ENCODE measurements at regions not wholly inside any gene's neighbourhood (a gene's known extent, or its start where the extent isn't known, plus 50 kb on each side); places are given as distances from the start of the nearest gene placed in this dataset.

GRCh38 chr4:179313823-179314222 lies 1871.6 kb upstream of the AGA start:
- Histone ChIP-seq H3K36me3 (ENCODE audit: control insufficient read depth, insufficient read depth, low read length) (no peaks in the 10 kb centered on the region), H3K4ac (ENCODE audit: low read depth, low read length) (no peak overlapping the region), H2BK15ac (replicated peaks; ENCODE audit: low read depth) (no peak overlapping the region), H3K4me1 (ENCODE audit: control insufficient read depth, low read depth, low read length) (no peaks in the 10 kb centered on the region), H3K9ac (ENCODE audit: low read length) (no peak overlapping the region), H3K27ac (ENCODE audit: low read depth, low read length) (no peak overlapping the region), H4K8ac (ENCODE audit: low read depth, low read length) (no peak overlapping the region), H2BK120ac (ENCODE audit: low read depth, low read length) (no peak overlapping the region), H3K56ac (ENCODE audit: low read length) (no peak overlapping the region), H3K27me3 (ENCODE audit: insufficient read depth, low read length, poor library complexity) (no peaks in the 10 kb centered on the region), H3K79me2 (ENCODE audit: control insufficient read depth, insufficient read depth, low read length) (no peaks in the 10 kb centered on the region), H3K23ac (ENCODE audit: low read length) (no peak overlapping the region), H3K4me3 (ENCODE audit: low read length) (no peak overlapping the region), H3K18ac (ENCODE audit: low read length) (no peak overlapping the region), H2AK5ac (ENCODE audit: low read length) (no peak overlapping the region), H2BK5ac (ENCODE audit: low read length) (no peak overlapping the region), H3K79me1 (ENCODE audit: low read length) (no peaks in the 10 kb centered on the region), H3K4me2 (ENCODE audit: low read length) (no peak overlapping the region), H4K5ac (ENCODE audit: low read length) (no peak overlapping the region)
- no peak for DNase-seq
- no CpG with 5 or more reads among the region's 1 CpG for WGBS (ENCODE audit: extremely low coverage, insufficient coverage, low lambda C conversion rate)

GRCh38 chr4:179325181-179325580 lies 1882.9 kb upstream of the AGA start:
- no CpG with 5 or more reads among the region's 2 CpGs for WGBS (ENCODE audit: extremely low coverage, insufficient coverage, low lambda C conversion rate)
- H3K9ac ChIP-seq (ENCODE audit: low read length), result no peak overlapping the region
- DNase-seq, result no peak

GRCh38 chr4:179328627-179329026 lies 1886.4 kb upstream of the AGA start:
- Histone ChIP-seq H3K79me1 (ENCODE audit: low read length) (no peaks in the 10 kb centered on the region), H3K56ac (ENCODE audit: low read length) (no peak overlapping the region), H3K27ac (ENCODE audit: low read depth, low read length) (no peak overlapping the region), H3K9ac (ENCODE audit: low read length) (no peak overlapping the region), H3K18ac (ENCODE audit: low read length) (no peak overlapping the region), H3K4me1 (ENCODE audit: control insufficient read depth, low read depth, low read length) (no peaks in the 10 kb centered on the region), H2BK5ac (ENCODE audit: low read length) (no peak overlapping the region), H2BK120ac (ENCODE audit: low read depth, low read length) (no peak overlapping the region), H3K4ac (ENCODE audit: low read depth, low read length) (no peak overlapping the region), H3K79me2 (ENCODE audit: control insufficient read depth, insufficient read depth, low read length) (no peaks in the 10 kb centered on the region), H2BK15ac (replicated peaks; ENCODE audit: low read depth) (no peak overlapping the region), H3K4me2 (ENCODE audit: low read length) (no peak overlapping the region), H3K4me3 (ENCODE audit: low read length) (no peak overlapping the region), H3K36me3 (ENCODE audit: control insufficient read depth, insufficient read depth, low read length) (no peaks in the 10 kb centered on the region), H3K27me3 (ENCODE audit: insufficient read depth, low read length, poor library complexity) (no peaks in the 10 kb centered on the region), H4K5ac (ENCODE audit: low read length) (no peak overlapping the region), H4K8ac (ENCODE audit: low read depth, low read length) (no peak overlapping the region), H3K23ac (ENCODE audit: low read length) (no peak overlapping the region), H2AK5ac (ENCODE audit: low read length) (no peak overlapping the region)
- no peak for DNase-seq
- WGBS (ENCODE audit: extremely low coverage, insufficient coverage, low lambda C conversion rate), result no CpG with 5 or more reads among the region's 8 CpGs

More at GRCh38 chr4:179325181-179325580, 1882.9 kb upstream of the AGA start:
- Histone ChIP-seq H3K4me1 (ENCODE audit: control insufficient read depth, low read depth, low read length) (no peaks in the 10 kb centered on the region), H3K27ac (ENCODE audit: low read depth, low read length) (no peak overlapping the region), H4K5ac (ENCODE audit: low read length) (no peak overlapping the region), H3K79me2 (ENCODE audit: control insufficient read depth, insufficient read depth, low read length) (no peaks in the 10 kb centered on the region), H3K79me1 (ENCODE audit: low read length) (no peaks in the 10 kb centered on the region), H4K8ac (ENCODE audit: low read depth, low read length) (no peak overlapping the region), H3K4me3 (ENCODE audit: low read length) (no peak overlapping the region), H2AK5ac (ENCODE audit: low read length) (no peak overlapping the region), H3K23ac (ENCODE audit: low read length) (no peak overlapping the region), H3K36me3 (ENCODE audit: control insufficient read depth, insufficient read depth, low read length) (no peaks in the 10 kb centered on the region), H3K27me3 (ENCODE audit: insufficient read depth, low read length, poor library complexity) (no peaks in the 10 kb centered on the region), H2BK120ac (ENCODE audit: low read depth, low read length) (no peak overlapping the region), H3K18ac (ENCODE audit: low read length) (no peak overlapping the region), H2BK5ac (ENCODE audit: low read length) (no peak overlapping the region), H3K56ac (ENCODE audit: low read length) (no peak overlapping the region), H3K4me2 (ENCODE audit: low read length) (no peak overlapping the region), H2BK15ac (replicated peaks; ENCODE audit: low read depth) (no peak overlapping the region), H3K4ac (ENCODE audit: low read depth, low read length) (no peak overlapping the region)

- H3K27me3 ChIP-seq (ENCODE audit: insufficient read depth, low read length, poor library complexity), result no peaks in the 10 kb centered on the region
- H3K4me2 ChIP-seq (ENCODE audit: low read length), result no peak overlapping the region
- H2AK5ac ChIP-seq (ENCODE audit: low read length), result no peak overlapping the region
- H4K5ac ChIP-seq (ENCODE audit: low read length), result no peak overlapping the region
- no CpG with 5 or more reads among the region's 6 CpGs for WGBS (ENCODE audit: extremely low coverage, insufficient coverage, low lambda C conversion rate)
- no peak overlapping the region for H2BK5ac ChIP-seq (ENCODE audit: low read length)
- DNase-seq, result no peak
- no peaks in the 10 kb centered on the region for H3K79me2 ChIP-seq (ENCODE audit: control insufficient read depth, insufficient read depth, low read length)
- no peak overlapping the region for H3K23ac ChIP-seq (ENCODE audit: low read length)
- no peak overlapping the region for H3K9ac ChIP-seq (ENCODE audit: low read length)
- no peak overlapping the region for H3K18ac ChIP-seq (ENCODE audit: low read length)
- H3K79me1 ChIP-seq (ENCODE audit: low read length), result no peaks in the 10 kb centered on the region
- no peak overlapping the region for H2BK15ac ChIP-seq (replicated peaks; ENCODE audit: low read depth)
- H4K8ac ChIP-seq (ENCODE audit: low read depth, low read length), result no peak overlapping the region
- H2BK120ac ChIP-seq (ENCODE audit: low read depth, low read length), result no peak overlapping the region
- H3K4ac ChIP-seq (ENCODE audit: low read depth, low read length), result no peak overlapping the region
- no peak overlapping the region for H3K4me3 ChIP-seq (ENCODE audit: low read length)
- no peaks in the 10 kb centered on the region for H3K4me1 ChIP-seq (ENCODE audit: control insufficient read depth, low read depth, low read length)
- H3K27ac ChIP-seq (ENCODE audit: low read depth, low read length), result no peak overlapping the region
- no peak overlapping the region for H3K56ac ChIP-seq (ENCODE audit: low read length)
- no peaks in the 10 kb centered on the region for H3K36me3 ChIP-seq (ENCODE audit: control insufficient read depth, insufficient read depth, low read length)
Observed at GRCh38 chr4:179331362-179331761, 1889.1 kb upstream of the AGA start.

- no peaks in the 10 kb centered on the region for H3K79me2 ChIP-seq (ENCODE audit: control insufficient read depth, insufficient read depth, low read length)
- no peaks in the 10 kb centered on the region for H3K79me1 ChIP-seq (ENCODE audit: low read length)
- H2AK5ac ChIP-seq (ENCODE audit: low read length), result no peak overlapping the region
- no peak overlapping the region for H3K56ac ChIP-seq (ENCODE audit: low read length)
- no peak overlapping the region for H3K9ac ChIP-seq (ENCODE audit: low read length)
- no peak overlapping the region for H3K27ac ChIP-seq (ENCODE audit: low read depth, low read length)
- no peak for DNase-seq
- no peak overlapping the region for H3K4me2 ChIP-seq (ENCODE audit: low read length)
- no peak overlapping the region for H2BK120ac ChIP-seq (ENCODE audit: low read depth, low read length)
- H3K27me3 ChIP-seq (ENCODE audit: insufficient read depth, low read length, poor library complexity), result no peaks in the 10 kb centered on the region
- H4K8ac ChIP-seq (ENCODE audit: low read depth, low read length), result no peak overlapping the region
- no peak overlapping the region for H2BK5ac ChIP-seq (ENCODE audit: low read length)
- no peak overlapping the region for H3K23ac ChIP-seq (ENCODE audit: low read length)
- H3K4ac ChIP-seq (ENCODE audit: low read depth, low read length), result no peak overlapping the region
- no peaks in the 10 kb centered on the region for H3K4me1 ChIP-seq (ENCODE audit: control insufficient read depth, low read depth, low read length)
- H4K5ac ChIP-seq (ENCODE audit: low read length), result no peak overlapping the region
- H3K36me3 ChIP-seq (ENCODE audit: control insufficient read depth, insufficient read depth, low read length), result no peaks in the 10 kb centered on the region
- no peak overlapping the region for H2BK15ac ChIP-seq (replicated peaks; ENCODE audit: low read depth)
- no peak overlapping the region for H3K4me3 ChIP-seq (ENCODE audit: low read length)
- H3K18ac ChIP-seq (ENCODE audit: low read length), result no peak overlapping the region
Observed at GRCh38 chr4:179344861-179345260, 1902.6 kb upstream of the AGA start.

GRCh38 chr4:179352221-179352620 lies 1910.0 kb upstream of the AGA start:
- H3K9ac ChIP-seq (ENCODE audit: low read length), result no peak overlapping the region
- no peak overlapping the region for H2BK5ac ChIP-seq (ENCODE audit: low read length)
- peak; percentile 46 for DNase-seq
- H3K79me1 ChIP-seq (ENCODE audit: low read length), result no peaks in the 10 kb centered on the region
- H4K8ac ChIP-seq (ENCODE audit: low read depth, low read length), result no peak overlapping the region
- WGBS (ENCODE audit: extremely low coverage, insufficient coverage, low lambda C conversion rate), result no CpG with 5 or more reads among the region's 2 CpGs
- no peaks in the 10 kb centered on the region for H3K36me3 ChIP-seq (ENCODE audit: control insufficient read depth, insufficient read depth, low read length)
- H3K4me3 ChIP-seq (ENCODE audit: low read length), result no peak overlapping the region
- H3K27ac ChIP-seq (ENCODE audit: low read depth, low read length), result no peak overlapping the region
- H2BK120ac ChIP-seq (ENCODE audit: low read depth, low read length), result no peak overlapping the region
- no peak overlapping the region for H3K56ac ChIP-seq (ENCODE audit: low read length)
- no peaks in the 10 kb centered on the region for H3K27me3 ChIP-seq (ENCODE audit: insufficient read depth, low read length, poor library complexity)
- no peak overlapping the region for H3K23ac ChIP-seq (ENCODE audit: low read length)
- no peak overlapping the region for H2BK15ac ChIP-seq (replicated peaks; ENCODE audit: low read depth)
- no peak overlapping the region for H3K4me2 ChIP-seq (ENCODE audit: low read length)
- no peak overlapping the region for H4K5ac ChIP-seq (ENCODE audit: low read length)
- no peaks in the 10 kb centered on the region for H3K4me1 ChIP-seq (ENCODE audit: control insufficient read depth, low read depth, low read length)
- no peak overlapping the region for H2AK5ac ChIP-seq (ENCODE audit: low read length)
- H3K18ac ChIP-seq (ENCODE audit: low read length), result no peak overlapping the region
- no peaks in the 10 kb centered on the region for H3K79me2 ChIP-seq (ENCODE audit: control insufficient read depth, insufficient read depth, low read length)
- H3K4ac ChIP-seq (ENCODE audit: low read depth, low read length), result no peak overlapping the region

All from mesendoderm (in vitro differentiated cells).